ENCODE measurements at regions not wholly inside any gene's neighbourhood (a gene's known extent, or its start where the extent isn't known, plus 50 kb on each side); places are given as distances from the start of the nearest gene placed in this dataset.

- no peak overlapping the region for H3K4ac ChIP-seq (ENCODE audit: low read depth, low read length)
- WGBS (ENCODE audit: extremely low coverage, insufficient read length, low lambda C conversion rate) = no CpG with 5 or more reads among the region's 20 CpGs
- H3K27me3 Mint-ChIP-seq (ENCODE audit: low read depth) = peaks cover 27% of the 10 kb centered on the region
Observed at GRCh38 chr1:175877939-175878737, 134.7 kb upstream of the TNR start.

More at GRCh38 chr1:175877939-175878737, 134.7 kb upstream of the TNR start:
- DNase-seq = no peak
- no peak overlapping the region for H2BK5ac ChIP-seq (ENCODE audit: insufficient read length, low read length)
- Mint-ChIP-seq H3K27ac (no peak overlapping the region), H3K9me3 (no peaks in the 10 kb centered on the region; a peak in 1 of 5 replicates), H3K4me1 (peaks cover 10 to 15% of the 10 kb centered on the region in 2 experiments), H3K36me3 (ENCODE audit: insufficient read depth in 1 of 3, low read depth in 3 of 3) (no peaks in the 10 kb centered on the region), H3K4me3 (no peak overlapping the region)
- H2BK120ac ChIP-seq (ENCODE audit: low read depth, low read length, poor library complexity, severe bottlenecking) = no peak overlapping the region
- H3T11ph ChIP-seq (ENCODE audit: low read length) = no peak overlapping the region
- no peaks in the 10 kb centered on the region for H3K79me2 ChIP-seq (ENCODE audit: insufficient read depth, low read length)
- H4K8ac ChIP-seq (replicated peaks; ENCODE audit: insufficient read length, low read depth, low read length) = no peak overlapping the region
- no peak overlapping the region for H3K23ac ChIP-seq (ENCODE audit: insufficient read length, low read depth, low read length)
- no peak overlapping the region for H2AFZ ChIP-seq (ENCODE audit: low read length)
- H3K27ac ChIP-seq (ENCODE audit: insufficient read length, low read depth, low read length) = no peak overlapping the region
- H2BK15ac ChIP-seq (ENCODE audit: low read depth, low read length) = no peak overlapping the region
- TF ChIP-seq CTCF (conservative IDR thresholded peaks at IDR 0.05) = no peak
- H4K20me1 ChIP-seq (ENCODE audit: control insufficient read depth, insufficient read depth, insufficient read length) = no peaks in the 10 kb centered on the region
- H3K4me2 ChIP-seq (ENCODE audit: insufficient read depth, insufficient read length, low read length) = no peak overlapping the region
- no peak overlapping the region for H3K18ac ChIP-seq (ENCODE audit: insufficient read length, low read depth, low read length)
- no peak overlapping the region for H4K91ac ChIP-seq (ENCODE audit: insufficient read length, low read depth, low read length)
- no peaks in the 10 kb centered on the region for H3K23me2 ChIP-seq (ENCODE audit: insufficient read length, low read depth, low read length, poor library complexity, severe bottlenecking)
- peaks cover 5% of the 10 kb centered on the region; the same call in 1 of the 2 replicates for H3K4me1 ChIP-seq (ENCODE audit: insufficient read depth, low read length)
- H3K56ac ChIP-seq (ENCODE audit: insufficient read length, low read depth, low read length) = no peak overlapping the region
- no peak overlapping the region for H2BK20ac ChIP-seq (ENCODE audit: low read depth, low read length, poor library complexity, severe bottlenecking)
- H3K14ac ChIP-seq (ENCODE audit: insufficient read depth, low read length) = no peak overlapping the region; the same call in 1 of the 2 replicates
- no peak overlapping the region for H2AK5ac ChIP-seq (ENCODE audit: insufficient read length, low read length)
- no peak overlapping the region for H4K5ac ChIP-seq (ENCODE audit: insufficient read length, low read depth, low read length)
- H3K27me3 ChIP-seq (ENCODE audit: insufficient read depth, low read length) = no peaks in the 10 kb centered on the region
- H3K79me1 ChIP-seq (ENCODE audit: insufficient read depth, low read depth, low read length, poor library complexity, severe bottlenecking) = no peaks in the 10 kb centered on the region
- no peak overlapping the region for H3K9ac ChIP-seq (ENCODE audit: extremely low read depth, insufficient read length, low read length)
- H2BK12ac ChIP-seq (ENCODE audit: insufficient read length, low read depth, low read length) = no peak overlapping the region
- no peaks in the 10 kb centered on the region for H3K9me3 ChIP-seq (ENCODE audit: control insufficient read depth, low read depth, low read length)

All from H9 (cell line).